DMS153 treated with DMSO at 0.1 percent for 48 hours (cell line): ENCODE measurements at regions not wholly inside any gene's neighbourhood (a gene's known extent, or its start where the extent isn't known, plus 50 kb on each side); places are given as distances from the start of the nearest gene placed in this dataset.
"Not testable (repeated sequence)": the region's sequence is repeated elsewhere in the genome, so short reads cannot be mapped to it uniquely, and the experiment has no call there.

Experiments
- DNase-seq: peaks from one replicate; lab custom pipeline; 2025; ENCODE audit not compliant: unreplicated experiment; lab: John Stamatoyannopoulos, UW

DNA sequence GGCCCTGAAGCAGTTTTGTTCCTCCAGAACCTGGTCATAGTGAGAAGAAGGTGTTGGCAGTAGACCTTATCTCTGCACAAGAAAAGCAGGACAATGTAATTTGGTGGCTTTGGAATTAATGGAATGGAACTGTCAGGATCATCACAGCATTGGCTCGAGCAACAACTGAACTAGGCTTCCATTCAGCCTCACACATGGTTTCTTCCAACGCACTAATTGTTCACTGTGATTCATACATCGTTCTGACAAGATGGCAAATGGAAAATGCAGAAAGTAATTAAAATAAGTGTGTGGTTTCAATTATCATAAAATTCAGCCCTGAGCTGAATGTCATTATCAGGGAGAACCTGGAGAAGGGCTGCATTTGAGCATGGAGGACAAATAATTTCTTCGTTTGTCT, 80.6 kb downstream of the MFSD1 start:
- DNase-seq: no peak

DNA sequence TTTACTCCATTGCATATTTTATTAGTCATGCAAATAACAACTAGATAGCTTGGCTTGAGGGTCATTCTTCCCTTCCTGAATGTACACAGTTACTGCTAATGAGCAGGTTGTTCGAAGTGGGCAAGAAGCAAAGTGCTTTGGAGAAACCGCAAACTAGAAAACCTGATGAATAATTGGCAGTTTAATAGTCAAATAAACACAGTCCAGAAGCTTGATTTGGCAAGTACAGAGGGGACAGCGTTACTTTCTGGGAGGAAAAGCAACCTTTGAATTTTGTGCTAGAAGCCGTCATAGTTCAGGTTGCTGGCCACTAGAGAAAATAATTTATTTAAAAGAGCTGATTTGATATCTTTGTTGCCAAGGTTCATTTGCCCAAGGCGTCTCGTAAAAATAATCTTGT, 94.9 kb downstream of the MFSD1 start:
- no peak for DNase-seq

DNA sequence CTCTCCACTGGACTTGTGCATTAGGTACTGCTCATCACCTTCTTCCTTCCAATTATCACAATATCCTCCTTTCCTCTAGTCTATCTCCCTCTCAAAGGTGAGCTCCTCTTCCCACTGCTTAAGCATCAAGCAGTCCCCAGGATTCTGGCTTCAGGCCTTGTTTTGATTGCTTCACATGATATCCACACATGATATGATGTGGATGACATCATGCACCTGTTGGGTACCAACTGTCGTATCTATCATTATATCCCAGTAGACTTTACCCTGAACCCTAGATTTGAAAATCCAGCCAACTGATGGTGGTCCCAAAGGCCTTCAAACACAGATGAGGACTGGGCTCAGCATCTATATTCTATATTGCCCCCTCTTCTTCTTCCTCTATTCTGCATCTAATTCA, 104.9 kb downstream of the MFSD1 start:
- DNase-seq: no peak

DNA sequence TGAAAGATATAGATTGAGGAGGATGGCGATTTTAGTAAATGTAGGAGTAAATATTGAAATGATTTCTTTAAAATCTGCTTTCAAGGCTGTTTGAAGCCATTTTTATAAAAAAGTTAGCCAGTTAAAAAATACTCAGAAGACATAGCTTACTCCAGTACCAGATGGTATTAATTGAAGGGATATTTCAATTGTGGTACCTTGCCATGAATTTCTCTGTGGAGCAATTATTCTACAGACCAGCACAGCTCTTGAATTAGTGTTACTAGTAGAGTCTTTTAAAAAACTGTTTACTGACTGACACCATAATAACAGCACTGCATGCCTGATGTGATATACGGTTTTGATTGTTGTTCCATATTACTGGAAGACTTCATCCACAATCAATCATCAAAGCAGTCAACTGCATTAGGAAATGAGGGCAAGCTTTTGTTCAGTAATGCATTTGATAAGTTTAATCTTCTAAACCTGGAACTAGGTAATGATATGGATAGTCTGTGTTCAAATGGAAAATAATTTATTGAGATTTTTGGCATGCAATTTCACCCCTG, 106.4 kb downstream of the MFSD1 start:
- DNase-seq: no peak

DNA sequence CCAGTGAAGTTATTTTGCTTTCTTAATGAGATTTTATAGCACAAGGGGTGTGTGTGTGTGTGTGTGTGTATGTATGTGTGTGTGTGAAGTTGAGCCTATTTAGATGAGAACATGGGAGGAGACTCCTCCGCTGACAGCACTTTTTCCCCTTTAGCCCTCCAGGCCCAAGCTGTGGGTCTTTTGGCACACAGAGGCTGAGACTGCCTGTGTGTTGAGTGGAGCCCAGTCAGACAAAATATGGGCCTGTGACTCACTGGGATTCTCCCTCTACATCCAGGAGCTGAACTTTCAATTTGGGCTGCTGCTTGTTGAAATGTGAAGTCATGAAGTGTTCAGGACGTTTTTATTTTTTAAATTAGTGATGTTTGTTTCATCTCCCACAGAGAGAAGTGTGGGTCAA, 108.0 kb downstream of the MFSD1 start:
- DNase-seq: no peak

DNA sequence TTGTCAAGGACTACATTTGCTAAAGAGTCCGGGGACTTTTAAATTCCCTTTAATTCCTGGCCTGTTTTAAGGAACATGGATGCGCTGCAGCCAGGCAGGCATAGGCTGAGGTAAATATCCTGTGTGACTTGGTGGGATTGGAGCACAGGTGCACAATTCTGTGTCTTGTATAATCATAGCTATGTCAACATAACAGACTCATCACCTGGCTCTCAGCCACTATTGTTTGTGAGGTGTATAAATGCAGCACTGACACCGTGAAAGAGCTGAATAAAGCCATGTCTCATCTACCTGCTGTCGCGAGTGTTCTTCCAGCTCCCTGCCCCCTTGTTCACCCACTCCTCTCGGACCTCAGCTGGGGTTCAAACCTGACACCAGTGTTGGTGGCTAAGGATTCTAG, 109.7 kb downstream of the MFSD1 start:
- DNase-seq: no peak

DNA sequence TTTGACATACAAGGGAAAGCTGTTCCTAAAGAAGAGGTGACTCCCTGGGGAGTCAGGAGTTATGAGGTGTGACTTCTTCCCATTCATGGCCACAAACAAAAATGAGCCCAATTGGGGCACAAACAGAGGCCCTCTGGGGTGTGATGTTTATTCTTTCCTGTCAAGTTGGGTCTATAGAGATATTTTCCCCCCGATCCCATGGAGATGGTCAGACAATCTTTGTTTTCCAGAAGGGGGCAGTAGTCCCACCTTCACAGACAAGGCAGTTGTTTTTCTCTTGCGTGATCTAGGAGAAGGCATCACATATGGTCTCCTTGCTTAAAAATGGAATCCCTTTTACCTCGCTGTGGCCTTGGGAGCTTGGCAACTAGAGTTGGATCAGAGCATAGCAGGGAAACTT, 110.3 kb downstream of the MFSD1 start:
- DNase-seq: no peak

DNA sequence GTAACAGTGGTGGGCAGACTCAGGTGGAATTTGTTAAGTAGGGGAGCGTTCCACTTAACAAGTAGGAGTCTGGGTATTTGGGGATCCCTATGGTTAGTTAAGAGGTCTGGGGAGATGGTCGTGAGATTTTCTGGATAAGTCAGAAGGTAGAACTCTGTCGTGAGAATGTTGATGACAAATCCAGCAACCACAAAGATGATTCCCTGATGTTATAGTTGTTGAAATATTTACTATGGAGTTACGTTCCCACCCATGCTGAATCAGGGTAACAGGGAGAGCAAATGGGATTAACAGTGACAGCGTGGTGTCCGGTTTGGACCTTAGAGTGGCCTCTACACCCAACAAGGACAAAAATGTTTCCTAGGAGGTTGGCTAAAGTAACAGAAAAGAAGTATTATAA, 110.8 kb downstream of the MFSD1 start:
- DNase-seq: no peak

DNA sequence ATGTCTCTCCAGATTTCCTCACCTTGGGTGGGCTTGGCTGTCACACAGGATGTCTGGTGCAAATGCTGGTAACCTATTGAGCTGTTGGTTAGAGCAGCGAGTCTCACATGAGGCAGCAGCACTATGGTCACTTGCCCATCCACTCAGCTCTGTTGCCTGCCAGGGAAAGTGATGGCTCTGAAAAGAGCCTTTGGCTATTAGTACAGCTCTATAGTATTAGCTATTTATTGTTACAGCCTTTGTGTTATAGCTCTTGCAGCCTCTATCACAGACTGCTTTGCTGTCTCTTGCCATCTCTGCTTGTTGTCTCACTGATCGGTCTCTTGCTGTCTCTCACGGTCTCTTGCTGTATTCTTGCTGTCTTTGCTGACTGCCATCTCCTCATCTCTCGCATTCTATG, 114.3 kb downstream of the MFSD1 start:
- DNase-seq: no peak

DNA sequence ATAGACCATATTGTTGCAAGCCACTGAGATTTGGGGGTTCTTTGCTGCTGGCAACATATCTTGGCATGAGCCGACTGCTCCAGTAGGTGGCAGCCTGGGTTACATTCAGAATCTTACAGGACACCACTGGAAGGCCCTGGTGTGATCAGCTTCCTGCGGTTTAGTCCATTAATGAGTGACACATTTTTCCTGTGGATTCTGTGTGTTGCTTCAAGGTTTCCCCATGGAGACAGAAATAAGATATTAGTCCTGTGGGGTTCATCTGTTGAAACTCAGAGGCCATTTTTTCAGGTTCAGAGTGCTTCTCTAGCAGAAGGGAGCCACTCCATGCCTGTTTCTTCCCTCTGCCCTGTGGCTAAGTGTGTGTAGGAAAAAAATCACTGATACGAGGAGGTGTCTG, 116.2 kb downstream of the MFSD1 start:
- peak; percentile 39 for DNase-seq

DNA sequence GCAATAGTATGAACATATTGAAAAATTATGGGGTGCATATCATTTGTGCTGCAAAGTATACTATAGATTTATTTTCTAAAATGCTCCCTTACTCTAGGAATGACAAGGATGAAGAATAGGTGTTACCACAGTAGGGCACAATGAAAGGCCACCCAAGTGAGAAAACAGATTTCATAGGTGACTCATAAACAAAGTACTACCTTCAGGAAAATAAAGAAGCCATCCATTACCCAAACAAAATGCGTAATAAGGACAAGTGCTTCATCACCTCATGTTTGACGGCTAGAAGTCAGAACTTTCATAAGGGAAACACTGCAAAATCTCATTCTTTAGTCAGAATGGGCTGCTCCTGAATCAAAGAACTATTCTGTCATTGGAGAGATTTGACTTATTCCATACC, 116.6 kb downstream of the MFSD1 start:
- no peak for DNase-seq

DNA sequence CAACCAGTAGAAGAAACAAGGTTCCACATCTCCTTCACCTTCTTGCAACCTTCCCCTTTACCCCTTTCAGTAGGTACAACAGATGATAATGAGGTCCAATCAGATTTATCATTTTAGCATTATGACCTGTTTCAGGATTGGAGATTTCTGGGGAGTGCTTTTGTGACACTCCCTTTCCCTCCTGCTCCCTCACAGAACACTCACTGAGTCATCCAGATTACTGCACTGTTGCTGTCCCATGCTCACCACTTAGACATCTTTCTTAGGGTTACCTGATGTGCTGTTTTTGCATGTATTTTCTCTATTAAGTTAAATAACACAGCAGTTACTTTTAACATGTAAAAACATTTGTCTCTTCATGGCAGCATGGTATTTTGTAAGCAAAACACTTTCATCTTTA, 118.5 kb downstream of the MFSD1 start:
- DNase-seq: no peak

DNA sequence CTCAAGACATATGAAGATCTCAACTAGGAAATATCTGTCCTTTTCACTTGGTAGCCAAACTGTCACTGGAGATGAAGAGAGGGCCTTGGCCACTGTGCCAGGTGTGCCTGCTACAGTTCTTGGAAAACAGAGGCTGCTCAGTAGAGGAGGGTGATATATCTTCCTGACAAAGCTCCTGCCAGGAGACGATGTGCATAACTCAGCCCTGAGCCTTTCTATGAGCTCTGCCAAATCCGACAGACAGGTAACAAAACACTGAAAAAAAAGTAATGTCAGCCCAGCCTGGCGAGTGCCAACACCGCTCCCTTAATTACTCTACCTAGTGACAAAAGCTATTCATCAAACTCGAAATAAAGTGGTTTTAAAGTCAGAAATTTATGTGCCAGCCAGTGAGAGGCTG, 123.2 kb downstream of the MFSD1 start:
- no peak for DNase-seq

DNA sequence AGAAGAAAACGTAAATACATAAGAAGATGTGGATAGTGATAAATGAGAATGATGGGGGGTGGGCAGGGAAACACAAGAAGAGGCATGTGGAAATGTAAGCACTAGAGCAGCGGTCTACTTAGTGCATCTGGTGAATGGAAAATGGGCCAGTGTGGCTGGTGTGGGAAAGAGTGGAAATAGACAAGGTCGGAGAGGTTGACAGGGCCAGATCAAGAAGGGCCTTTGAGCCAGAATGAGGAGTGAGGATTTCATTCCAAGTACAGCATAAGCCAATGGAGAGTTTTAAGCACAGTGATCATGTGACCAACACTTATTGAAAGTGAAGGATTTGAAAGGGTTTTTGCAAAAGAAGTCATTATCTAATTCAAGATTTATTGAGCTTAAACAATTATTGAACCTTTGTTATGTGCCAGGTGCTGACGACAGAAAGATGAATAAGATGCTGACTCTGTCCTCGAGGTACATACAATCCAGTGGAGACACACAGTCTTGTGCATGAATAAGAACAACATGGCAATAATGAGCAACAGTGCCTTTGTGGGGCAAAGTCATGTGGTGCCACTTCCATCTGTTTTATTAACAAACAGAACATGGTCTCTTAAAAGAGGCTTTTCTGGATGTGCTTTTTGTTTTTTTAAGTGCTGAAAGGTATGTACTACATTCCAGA, 124.1 kb downstream of the MFSD1 start:
- DNase-seq: no peak

DNA sequence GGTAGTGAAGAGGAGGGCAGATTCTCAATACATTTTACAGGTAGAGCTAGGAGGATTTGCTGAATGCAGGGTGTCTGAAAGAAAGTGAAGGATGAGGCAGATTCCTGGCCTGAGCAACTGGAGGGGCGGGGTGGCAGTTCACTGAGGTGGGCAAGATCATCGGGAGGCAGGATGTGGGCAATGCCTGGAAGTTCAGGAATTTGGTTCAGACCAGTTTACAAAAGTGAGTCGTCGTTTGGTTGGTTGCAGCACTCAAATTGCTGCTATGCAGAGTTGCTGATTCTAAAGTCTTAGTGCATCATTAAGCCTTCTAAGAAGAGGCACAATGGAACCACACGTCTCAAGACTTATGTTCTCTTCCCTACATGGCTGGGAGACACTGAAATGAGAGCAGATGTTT, 134.0 kb downstream of the MFSD1 start:
- DNase-seq: no peak

DNA sequence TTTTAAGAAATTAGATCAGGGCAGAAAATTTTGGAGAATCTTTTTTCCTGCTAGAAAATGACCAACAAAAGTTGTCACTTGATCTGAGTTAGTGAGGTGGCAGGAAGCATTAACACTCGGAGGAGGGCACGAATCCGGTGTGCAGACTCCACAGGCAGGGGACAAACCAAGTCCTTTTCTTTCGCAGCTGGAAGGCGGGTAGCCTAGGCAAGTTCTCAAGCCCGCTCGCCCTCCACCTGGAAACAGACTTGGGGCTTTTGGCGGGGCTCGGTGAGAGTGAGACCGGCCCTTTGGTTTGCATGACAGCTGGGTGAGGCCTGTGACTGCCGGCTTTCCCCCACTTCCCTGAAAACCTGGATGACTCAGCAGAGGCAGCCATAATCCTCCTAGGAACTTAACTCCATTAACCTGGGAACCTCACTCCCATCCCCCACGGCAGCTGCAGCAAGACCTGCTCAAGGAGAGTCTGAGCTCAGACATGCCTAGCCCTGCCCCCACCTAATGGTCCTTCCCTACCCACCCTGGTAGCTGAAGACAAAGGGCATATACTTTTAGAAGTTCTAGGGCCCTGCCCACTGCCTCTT, 134.8 kb downstream of the MFSD1 start:
- DNase-seq: no peak

DNA sequence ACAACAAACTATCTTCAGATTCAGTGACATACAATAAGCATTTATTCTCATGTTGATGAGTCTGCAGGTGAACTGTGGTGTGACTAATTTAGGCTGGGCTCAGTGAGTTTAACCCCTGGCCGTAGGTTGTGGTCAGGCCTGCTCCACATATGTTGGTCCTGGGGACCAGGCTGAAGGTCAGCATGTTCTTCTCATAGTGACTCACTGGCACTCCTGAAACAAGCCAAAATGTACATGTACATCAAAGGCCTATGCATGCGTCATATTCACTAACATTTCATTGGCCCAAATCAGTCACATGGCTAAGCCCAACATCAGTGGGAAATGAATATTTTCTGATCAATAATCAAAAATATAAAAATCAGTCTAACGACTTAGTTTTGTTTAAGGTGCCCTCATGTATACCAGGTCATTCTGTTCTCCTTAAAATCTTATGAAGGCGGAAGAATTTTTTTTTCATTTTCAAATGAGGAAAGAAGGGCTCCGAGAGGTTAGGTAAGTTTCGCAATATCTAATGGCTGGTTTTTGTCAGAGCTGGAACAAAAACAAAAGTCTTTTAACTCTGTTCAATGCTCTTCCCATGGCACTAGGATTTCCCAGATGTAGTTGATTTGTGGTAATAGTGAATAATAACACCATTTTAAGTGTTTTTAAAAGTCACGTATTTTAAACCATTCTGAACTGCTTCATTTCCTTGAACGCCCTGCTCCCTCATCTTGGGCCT, 148.5 kb downstream of the MFSD1 start:
- no peak for DNase-seq

DNA sequence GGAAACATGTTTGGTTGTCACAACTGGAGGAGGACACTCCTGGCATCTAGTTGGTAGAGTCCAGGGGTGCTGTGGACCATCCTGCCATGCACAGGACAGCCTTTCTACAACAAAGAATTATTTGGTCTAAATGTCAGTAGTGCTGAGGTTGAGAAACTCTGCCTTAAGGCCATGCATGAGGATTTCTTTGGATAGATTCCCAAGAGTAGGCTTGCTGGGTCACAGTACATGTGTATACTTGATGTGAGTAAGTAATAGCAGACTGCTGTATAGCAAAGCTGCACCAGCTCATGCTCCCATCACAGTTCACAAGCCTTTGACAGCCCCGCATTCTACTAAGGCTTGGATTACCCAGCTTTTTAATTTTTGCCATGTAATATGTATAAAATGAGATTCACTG, 151.3 kb downstream of the MFSD1 start:
- no peak for DNase-seq

DNA sequence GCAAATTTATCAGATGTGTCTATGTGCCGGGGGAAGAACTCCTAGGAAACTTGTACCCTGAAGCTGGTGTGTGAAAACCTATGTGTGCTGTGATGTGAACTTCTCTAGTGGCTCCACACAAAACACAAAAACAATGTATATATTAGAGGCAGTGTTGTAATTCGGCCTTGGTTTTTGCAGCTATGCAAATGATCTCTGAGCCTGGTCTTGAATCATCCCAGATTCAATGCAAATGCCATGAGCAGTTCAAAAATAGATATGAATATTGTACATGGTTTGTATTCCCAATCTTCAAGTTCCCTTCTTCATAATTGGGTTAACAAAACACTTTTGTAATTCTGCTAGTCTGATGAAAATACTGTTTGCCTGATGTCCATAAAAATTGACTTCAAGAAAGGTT, 152.6 kb downstream of the MFSD1 start:
- DNase-seq: no peak

DNA sequence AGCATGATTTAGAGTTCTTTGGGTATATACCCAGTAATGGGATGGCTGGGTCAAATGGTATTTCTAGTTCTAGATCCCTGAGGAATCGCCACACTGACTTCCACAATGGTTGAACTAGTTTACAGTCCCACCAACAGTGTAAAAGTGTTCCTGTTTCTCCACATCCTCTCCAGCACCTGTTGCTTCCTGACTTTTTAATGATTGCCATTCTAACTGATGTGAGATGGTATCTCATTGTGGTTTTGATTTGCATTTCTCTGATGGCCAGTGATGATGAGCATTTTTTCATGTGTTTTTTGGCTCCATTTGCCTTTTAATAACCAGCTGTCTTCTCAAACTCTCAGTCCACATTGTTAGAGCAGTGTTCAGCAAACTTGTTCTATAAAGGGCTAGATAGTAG, 155.9 kb downstream of the MFSD1 start:
- not testable (repeated sequence) for DNase-seq

DNA sequence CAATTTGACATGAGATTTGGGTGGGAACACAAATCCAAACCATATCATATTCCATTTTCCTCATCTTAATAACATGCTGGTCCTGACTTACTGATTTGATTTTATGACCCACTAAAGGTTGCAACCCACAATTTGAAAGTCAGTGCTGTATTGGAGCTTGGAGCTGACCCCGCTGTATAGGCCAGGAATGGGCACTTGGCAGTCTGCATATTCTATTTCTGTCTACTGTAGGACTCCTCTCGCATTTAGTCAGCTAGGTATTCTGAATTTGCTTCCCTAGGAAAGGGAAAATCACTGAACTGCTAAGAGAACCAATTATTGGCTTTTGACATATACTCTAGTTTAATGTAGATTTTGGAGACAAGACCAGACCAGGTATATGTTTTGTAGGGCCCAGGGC, 157.0 kb downstream of the MFSD1 start:
- DNase-seq: no peak

DNA sequence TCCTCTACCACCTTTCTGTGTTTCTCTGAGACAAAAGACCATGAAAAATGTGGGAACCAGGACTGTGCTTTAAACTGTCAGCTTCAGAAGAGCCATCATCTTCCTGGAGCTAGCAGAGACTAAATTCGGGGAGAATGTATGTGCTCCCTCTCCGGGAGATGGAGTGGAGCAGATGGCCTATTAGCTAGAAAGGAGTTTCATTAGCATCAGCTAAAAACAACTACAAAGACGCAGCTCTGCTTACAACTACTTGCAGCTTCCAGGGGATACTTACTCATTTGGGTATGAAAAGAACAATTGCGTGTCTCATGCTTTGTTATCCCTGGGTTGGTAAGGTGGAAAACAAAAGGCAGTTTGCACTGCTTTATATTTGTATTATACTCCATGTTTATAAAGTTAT, 159.6 kb downstream of the MFSD1 start:
- DNase-seq: no peak
